Stimulated activated CD4-positive, alpha-beta T cell treated with anti-CD3 and anti-CD28 coated beads, TNF-alpha, amount 100 ng/mL, for 24 hours (primary cell): ENCODE measurements at regions not wholly inside any gene's neighbourhood (a gene's known extent, or its start where the extent isn't known, plus 50 kb on each side); places are given as distances from the start of the nearest gene placed in this dataset.

Experiments used
- DNase-seq, 3 experiments: peaks; one replicate each; pipeline ENCODE4 v3.0.0-alpha.2; 2020; ENCODE audit warnings: low read depth in 3 of 3

DNA sequence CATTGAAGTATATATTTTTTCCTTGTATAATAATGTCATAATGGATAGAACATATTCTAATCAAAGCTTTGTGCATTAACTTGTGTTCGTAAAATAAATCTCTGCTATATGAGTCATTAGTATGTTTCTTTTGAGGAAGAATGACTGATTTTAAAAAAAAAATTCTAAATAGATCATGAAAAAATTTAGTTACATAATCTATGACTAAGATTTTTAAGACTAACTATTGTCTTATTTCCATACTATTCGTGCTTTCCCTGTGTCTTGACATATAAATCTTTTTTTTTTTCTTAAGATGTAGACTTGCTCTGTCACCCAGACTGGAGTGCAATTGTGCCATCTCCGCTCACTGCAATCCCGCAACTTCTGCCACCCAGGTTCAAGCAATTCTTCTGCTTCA, 226.1 kb downstream of the DSEL start:
- DNase-seq, result no peak

DNA sequence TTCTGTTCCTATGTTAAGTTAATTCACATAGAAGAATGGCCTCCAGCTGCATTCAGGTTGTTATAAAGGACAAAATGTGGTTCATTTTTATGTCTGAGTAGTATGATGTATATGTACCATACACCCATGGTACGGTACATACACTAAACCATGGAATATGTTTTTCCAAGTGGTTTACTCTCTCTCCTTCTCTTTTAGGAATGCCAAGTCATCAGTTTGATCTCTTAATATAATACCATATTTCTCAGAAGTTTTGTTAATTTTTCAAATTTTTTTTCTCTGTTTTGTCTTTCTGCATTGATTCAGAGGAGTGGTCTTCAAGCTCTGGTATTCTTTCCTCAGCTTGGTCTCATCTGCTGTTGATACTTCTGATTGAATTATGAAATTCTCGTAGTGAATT, 230.9 kb downstream of the DSEL start:
- DNase-seq, result no peak

- no peak for DNase-seq
Observed at GRCh38 chr18:67282796-67283195, 233.7 kb downstream of the DSEL start.

DNA sequence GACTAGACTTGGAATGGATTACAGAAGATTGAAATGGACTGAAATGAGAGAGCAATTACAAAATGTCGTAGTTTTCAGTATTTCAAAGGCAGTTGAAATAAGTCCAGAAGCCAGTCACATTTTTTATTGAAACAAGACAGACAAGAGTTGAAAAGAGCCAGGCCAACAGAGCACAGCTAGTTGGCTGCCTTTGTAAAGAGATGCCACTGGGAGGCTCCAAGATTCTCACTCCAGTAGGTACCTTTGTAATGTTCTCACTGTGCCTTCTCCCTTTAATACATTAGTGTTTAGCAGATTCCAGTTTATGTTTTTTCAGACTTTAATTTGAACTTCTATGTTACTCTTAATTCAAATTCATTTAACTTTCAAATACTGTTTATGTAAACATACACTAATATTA, 234.8 kb downstream of the DSEL start:
- no peak for DNase-seq

DNA sequence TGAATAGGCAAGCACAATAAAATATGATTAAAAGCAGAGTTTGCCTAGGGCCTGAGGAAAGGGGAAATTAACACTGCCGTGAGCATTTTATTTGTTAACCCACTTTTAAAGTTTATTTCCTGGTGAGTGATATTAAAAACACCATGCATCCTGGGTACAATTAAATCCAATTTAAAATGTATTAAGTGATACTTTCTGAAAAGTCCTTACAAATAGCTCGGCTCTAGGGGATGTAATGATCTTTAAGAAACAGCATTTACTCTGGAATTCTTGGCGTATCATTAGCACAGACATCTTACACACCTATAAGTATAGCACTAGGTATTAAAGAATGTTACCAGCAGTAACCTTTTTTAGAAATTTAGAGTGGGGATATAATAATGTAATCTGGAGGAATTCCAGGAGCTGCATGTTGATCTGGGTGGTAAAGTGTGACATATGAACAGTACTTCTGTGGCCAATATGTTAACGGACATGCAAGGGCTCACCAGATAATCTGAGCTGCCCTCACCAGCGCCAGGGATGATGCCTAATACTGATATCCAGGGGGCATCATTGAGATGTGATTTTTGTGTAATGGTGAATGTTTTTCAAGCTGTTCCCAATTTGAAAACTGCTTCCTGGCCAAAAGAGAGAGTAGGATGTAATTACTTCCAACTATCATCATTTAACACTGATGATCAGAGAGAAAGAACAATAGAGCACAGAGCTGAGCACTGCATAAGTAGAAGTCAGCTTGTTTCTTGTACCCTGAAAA, 235.9 kb downstream of the DSEL start:
- no peak for DNase-seq

DNA sequence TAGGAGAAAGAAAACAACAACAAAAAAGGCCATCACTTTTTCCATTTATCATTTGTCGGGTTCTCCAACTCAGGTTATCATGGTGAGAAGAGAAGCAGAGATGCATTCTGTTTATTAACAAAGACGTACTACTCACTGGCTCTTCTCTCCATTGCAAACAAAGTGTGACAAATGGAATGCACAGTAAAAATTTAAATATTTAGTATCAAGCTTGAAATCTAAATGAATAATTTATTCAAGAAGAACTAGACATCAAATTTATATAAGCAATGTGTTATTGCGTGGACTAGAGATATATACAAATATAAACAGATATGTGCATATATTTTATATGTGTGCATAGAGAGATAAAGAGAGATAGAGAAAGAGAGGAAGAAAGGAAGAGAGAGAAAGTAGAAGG, 236.5 kb downstream of the DSEL start:
- no peak for DNase-seq

GRCh38 chr18:67278984-67279383, 237.5 kb downstream of the DSEL start:
- DNase-seq, result no peak

- DNase-seq, result no peak
Observed at GRCh38 chr18:67276638-67277037, 239.9 kb downstream of the DSEL start.

DNA sequence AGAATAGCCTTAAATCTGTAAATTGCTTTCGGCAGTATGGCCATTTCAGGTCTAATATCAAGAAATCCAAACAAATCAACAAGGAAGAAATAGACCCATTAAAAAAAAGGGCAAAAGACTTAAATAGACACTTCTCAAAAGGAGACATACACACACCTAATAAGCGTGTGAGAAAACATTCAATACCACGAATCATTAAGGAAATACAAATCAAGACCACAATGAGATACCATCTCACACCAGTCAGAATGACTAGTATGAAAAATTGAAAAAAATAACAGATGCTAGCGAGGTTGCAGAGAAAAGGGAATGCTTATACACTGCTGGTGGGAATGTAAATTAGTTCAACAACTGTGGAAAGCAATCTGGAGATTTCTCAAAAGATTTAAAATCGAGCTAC, 243.2 kb downstream of the DSEL start:
- DNase-seq, result no peak

DNA sequence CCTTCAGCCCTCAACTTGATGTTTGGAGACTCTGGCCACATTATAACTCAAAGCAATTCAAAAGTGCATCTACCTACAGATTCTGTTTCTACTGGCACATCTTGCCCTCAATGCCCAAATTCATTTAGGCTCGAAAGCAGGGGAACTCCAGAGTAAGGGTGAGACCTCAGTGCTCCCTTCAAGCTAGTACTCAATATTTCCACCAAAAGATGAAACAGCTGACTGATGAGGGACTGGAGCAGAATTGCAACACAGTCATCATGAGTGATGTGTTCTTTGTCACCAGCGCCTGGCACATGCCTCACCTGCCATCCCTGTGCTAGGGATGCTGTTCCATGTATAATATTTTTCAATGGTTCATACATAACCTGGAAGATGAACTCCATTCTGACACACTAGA, 247.3 kb downstream of the DSEL start:
- no peak for DNase-seq

GRCh38 chr18:67268530-67268929, 248.0 kb downstream of the DSEL start:
- no peak for DNase-seq

DNA sequence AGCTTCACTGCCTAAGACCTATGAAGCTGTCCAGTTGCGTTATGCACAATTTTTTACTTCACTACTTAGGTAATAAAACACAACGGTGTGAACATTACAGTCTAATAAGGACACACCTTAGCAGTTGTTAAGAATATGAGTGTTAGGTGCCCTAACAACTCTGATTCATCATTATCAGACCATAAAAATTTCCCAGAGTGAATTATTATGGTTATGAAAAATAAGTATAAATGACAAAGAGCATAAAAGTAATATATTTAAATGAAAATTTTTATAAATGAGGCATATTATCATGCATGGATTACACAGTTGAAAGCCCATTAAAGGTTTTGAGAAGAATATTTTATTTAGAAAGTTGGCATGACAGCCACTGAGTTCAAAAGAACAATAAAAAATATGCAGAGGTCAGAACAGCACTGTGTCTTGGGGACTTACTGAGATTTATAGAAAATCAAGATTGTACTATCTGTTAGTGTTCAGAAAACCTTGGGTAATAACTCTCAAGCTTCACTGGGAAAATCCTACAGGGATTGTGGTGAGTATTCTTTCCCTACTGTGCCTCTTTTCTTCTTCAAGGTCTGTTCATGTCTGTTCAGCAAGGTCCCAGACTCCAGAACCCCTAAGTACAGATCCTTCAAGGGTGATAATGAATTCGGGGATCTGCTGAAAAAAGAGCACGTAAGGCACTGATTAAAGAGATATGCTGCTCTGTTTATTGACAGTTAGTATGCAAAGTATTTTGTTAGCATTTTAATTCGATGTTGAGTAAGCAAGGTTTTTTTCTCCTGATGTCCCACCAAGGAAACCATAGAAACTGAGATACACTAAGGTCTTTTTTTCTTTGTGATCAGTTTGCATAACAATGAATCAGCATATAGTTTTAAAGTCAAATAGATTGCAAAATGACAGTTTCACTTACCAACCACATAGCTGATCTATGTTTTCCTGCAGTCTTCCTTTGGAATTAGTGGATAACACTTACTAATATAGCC, 250.0 kb downstream of the DSEL start:
- DNase-seq, result no peak

DNA sequence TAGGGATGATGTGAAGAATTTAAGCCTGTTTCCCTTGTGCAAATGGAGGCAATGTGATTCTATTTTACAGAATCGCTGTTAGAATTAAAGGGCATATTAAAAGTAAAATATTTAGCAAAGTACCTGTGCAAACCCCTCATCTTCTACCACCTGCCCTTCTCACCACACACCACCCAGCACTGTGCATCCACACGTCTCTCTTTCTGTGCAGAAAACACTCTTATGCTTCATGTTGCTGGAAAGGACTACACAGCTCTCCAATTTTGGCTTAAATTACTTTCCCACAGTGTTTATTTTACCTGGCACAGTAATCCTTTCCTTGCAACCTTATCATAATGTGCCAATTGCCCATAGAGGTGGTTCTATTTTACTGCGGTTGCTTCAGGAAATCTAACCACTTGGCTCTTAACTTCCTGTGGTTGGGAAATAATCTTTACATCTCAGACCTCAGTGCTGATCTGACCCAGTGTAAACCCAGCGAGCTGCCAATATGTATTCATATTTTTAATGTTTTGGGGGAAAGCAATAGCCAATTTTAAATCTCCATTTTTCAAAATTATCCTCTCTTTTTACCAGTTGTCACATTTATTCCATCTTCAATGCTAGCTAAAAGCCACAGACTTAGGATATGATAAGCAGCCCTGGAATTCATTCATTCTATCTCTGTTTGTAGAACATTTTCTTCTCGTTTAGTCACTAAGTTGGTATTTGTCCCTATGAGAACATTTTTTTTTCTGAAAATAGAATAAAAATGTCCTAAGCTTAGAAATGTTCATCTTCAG, 250.9 kb downstream of the DSEL start:
- DNase-seq, result no peak

DNA sequence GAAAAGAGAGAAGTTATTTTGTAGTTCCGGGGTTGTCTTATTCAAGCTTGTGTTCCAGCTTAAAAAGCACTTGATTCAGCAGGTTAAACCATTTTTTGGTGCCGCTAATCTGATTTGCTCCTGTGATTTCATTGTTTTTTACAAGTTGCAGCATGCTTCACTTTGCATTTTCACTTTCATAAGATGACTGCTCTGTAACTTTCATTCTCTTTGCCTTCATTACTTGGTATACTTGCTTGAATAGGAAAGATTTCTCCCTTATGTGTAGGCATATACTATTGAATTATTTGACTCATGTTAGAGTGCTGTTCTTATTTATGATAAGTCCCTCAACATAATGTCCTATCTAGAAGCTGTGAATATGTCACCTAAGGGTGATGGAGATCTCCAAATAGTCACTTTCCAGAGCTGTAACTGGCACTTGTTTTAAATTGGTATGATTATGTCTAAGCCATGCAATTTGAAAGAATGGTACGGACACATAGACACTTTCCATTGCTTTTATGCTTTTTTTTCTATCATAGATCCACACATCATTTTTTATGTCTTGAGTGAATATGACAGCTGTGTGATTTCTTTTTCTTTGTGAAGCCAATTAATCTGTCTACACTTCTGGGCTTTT, 254.5 kb downstream of the DSEL start:
- no peak for DNase-seq

- DNase-seq, result no peak
Observed at GRCh38 chr18:67260841-67261240, 255.7 kb downstream of the DSEL start.

- DNase-seq, result no peak
Observed at GRCh38 chr18:67250776-67251424, 265.6 kb downstream of the DSEL start.

DNA sequence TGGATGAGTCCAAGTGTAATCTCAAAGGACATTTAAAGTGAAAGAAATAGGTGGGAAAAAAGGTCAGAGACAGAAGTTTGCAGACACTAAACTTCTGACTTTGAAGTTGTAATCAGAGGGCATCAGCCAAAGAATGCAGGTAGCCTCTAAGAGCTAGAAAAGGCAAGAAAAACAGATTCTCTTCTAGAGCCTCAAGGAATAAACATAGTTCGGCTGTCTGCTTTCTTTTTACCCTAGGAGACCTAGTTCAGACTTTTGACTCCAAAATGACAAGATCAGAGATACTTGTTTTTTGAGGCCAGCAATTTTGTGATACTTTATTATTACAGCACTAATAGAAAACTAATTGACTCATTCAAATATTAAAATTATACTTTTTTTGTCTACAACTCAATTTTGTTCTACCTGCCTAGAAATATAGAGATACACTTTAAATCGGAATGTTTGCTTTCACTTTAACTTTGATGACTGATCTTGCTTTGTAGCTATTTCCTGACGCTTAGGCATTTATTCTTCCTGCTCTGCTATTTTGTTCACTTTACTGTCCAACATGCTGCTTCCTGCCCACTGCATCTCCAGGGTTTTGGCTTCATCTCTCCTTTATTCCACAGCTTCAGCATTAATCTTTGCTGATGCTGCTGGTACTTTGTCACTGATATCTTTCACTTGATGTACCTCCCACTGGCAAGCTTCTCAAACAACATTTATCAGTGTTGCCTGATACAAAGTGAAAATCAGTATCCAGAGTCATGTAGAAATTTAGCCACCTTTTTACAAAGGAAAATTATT, 272.5 kb downstream of the DSEL start:
- no peak for DNase-seq

DNA sequence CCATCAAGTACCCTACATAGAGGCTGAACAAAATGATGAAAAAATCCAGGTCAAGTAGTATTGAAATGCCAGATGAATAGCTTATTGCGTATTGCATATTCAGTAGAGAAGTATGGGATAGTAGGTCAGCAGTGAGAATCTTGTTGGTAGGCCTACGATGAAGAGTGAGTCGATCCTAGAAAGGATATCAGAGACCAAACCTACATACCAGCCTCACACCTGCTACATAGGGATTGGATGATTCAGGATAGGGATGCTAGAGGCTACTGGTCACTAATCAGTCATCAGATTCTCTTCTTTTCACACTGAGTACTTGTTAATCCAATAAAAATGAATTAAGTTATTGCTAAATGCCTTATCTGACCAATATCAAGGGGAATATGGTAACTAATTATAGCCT, 274.5 kb downstream of the DSEL start:
- no peak for DNase-seq

GRCh38 chr18:67241299-67241698, 275.2 kb downstream of the DSEL start:
- DNase-seq, result no peak

DNA sequence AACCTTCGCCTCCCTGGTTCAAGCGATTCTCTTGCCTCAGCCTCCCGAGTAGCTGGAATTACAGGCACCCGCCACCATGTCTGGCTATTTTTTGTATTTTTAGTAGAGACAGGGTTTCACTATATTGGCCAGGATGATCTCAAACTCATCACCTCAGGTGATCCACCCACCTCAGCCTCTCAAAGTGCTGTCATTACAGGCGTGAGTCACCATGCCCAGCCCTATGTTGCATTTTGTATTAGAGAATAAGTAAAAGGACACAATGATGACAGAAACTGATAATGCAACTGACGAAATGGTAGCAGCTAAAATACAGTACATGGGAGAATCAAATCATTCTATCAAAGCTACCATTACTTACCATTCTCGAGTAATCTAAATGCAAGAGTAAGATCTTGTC, 276.7 kb downstream of the DSEL start:
- DNase-seq, result no peak
